ENCODE measurements at regions not wholly inside any gene's neighbourhood (a gene's known extent, or its start where the extent isn't known, plus 50 kb on each side); places are given as distances from the start of the nearest gene placed in this dataset.

DNA sequence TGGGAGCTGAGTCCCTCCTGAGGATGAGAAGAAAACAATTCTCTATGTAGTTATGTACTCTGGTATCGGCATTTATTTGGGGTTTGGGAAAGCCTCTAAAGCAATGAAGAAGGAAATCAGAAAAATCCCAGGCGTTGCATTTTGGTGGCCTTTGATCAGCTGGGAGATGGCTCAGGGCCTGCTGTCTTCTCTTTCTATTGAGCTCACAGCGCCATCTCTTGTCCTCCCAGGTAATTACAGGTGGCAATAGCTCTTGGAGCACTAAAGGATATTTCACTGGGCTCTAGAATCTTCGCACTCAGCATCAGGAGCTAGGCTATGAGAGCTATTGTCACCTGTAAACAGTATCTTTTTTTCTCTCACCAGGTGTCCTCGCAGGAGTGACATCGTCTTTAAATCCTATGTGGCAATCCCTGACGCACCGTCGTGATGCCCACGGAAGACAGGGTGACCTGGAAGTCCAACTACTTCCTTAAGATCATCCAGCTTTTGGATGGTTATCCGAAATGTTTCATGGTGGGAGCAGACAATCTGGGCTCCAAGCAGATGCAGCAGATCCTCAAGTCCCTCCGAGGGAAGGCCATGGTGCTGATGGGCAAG is 76.1 kb upstream of the PMAIP1 start:
- no peak for TF ChIP-seq POLR2A (IDR thresholded peaks at IDR 0.05; ENCODE audit: low read depth, low read length)
- TF ChIP-seq CTCF (IDR thresholded peaks at IDR 0.05; ENCODE audit: extremely low read depth in 1 of 2, insufficient read depth in 1 of 2, low read depth in 1 of 2, low read length in 2 of 2) = peak; percentile 52 to 69
